ENCODE measurements at regions not wholly inside any gene's neighbourhood (a gene's known extent, or its start where the extent isn't known, plus 50 kb on each side); places are given as distances from the start of the nearest gene placed in this dataset.

GRCh38 chr10:63917363-63917762, 396.2 kb downstream of the REEP3 start:
- H3K27ac ChIP-seq (ENCODE audit: low read length, poor library complexity, severe bottlenecking) = no peak overlapping the region
- no peak overlapping the region for H4K8ac ChIP-seq (ENCODE audit: low read length)
- no peak overlapping the region for H2AK5ac ChIP-seq (ENCODE audit: low read length, severe bottlenecking)
- no peaks in the 10 kb centered on the region for H3K79me1 ChIP-seq (replicated peaks; ENCODE audit: low read length, poor library complexity, severe bottlenecking)
- no peak overlapping the region for H3K14ac ChIP-seq (ENCODE audit: low read length in 2 of 2)
- no peak overlapping the region for H2BK15ac ChIP-seq (ENCODE audit: low read depth, poor library complexity, severe bottlenecking)
- H2BK12ac ChIP-seq (ENCODE audit: low read length in 2 of 2) = no peak overlapping the region
- H2BK5ac ChIP-seq (ENCODE audit: low read depth, low read length, poor library complexity, severe bottlenecking) = no peak overlapping the region
- H3K23ac ChIP-seq (ENCODE audit: low read length in 2 of 2) = no peak overlapping the region
- H3K36me3 ChIP-seq (ENCODE audit: control insufficient read depth in 1 of 2, insufficient read depth in 2 of 2, low read depth in 1 of 2, low read length in 2 of 2) = no peaks in the 10 kb centered on the region
- H3K4me2 ChIP-seq (ENCODE audit: low read length, poor library complexity, severe bottlenecking) = no peak overlapping the region
- WGBS = 5% methylated on average over 1 of the region's 1 CpG
- no peak overlapping the region for H4K91ac ChIP-seq (ENCODE audit: low read length)
- no peak overlapping the region for H3K9ac ChIP-seq (ENCODE audit: low read length)
- H2AFZ ChIP-seq (ENCODE audit: low read depth, low read length) = no peak overlapping the region
- no peaks in the 10 kb centered on the region for H3K4me1 ChIP-seq (ENCODE audit: control insufficient read depth, insufficient read depth, low read depth, low read length)
- H2BK120ac ChIP-seq (ENCODE audit: low read depth, low read length) = no peak overlapping the region
- no peak overlapping the region for H3K4me3 ChIP-seq (ENCODE audit: insufficient read depth in 1 of 2, low read depth in 1 of 2, low read length in 2 of 2)
- peaks cover 9 to 10% of the 10 kb centered on the region in 2 experiments for H3K27me3 ChIP-seq (ENCODE audit: control insufficient read depth in 1 of 2, insufficient read depth in 1 of 2, low read length in 2 of 2)
- no peak overlapping the region for H3K4ac ChIP-seq (ENCODE audit: low read depth in 1 of 2, low read length in 2 of 2)
- no peak overlapping the region for H3K18ac ChIP-seq (ENCODE audit: low read depth in 1 of 2, low read length in 2 of 2)
- no peaks in the 10 kb centered on the region for H3K9me3 ChIP-seq (ENCODE audit: control insufficient read depth, low read length)
- DNase-seq = no peak

DNA sequence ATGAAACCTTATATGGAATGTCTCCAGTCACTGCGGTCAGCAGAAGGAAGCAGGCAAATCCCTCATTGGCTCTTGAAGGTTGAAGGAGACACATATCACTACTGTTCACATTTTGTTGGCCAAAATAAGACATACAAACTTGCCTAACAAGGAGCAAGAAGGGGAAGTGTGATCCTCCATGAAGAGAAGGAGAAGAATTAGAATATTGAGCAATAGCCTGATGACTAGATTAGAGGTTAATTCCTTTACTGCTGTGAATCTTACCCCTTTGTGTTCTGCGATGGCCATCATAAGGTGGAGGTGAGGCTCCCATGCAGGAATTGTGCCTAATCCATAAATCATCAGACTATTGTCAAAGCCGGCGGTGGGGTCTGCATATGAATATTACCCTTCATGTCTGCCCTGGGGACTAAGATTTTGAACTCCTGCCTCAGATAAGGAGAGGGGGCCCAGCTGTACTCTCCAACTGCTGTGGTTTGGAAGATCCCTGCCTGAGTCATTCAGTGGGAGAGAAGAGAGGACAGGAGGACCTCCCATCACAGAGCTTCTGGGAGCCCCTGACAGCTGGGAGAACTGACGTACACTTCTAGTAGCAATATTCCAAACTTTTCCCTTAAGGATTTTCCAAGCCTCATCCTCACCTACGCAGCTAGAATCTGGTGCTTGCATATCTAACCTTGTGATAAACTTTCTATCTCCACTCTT, 398.5 kb downstream of the REEP3 start:
- Histone ChIP-seq H3K4ac (ENCODE audit: low read depth in 1 of 2, low read length in 2 of 2) (no peak overlapping the region), H2AK5ac (ENCODE audit: low read length, severe bottlenecking) (no peak overlapping the region), H3K27ac (ENCODE audit: low read length, poor library complexity, severe bottlenecking) (no peak overlapping the region), H3K9me3 (ENCODE audit: control insufficient read depth, low read length) (no peaks in the 10 kb centered on the region), H2BK12ac (ENCODE audit: low read length in 2 of 2) (no peak overlapping the region), H3K36me3 (ENCODE audit: control insufficient read depth in 1 of 2, insufficient read depth in 2 of 2, low read depth in 1 of 2, low read length in 2 of 2) (no peaks in the 10 kb centered on the region), H3K4me2 (ENCODE audit: low read length, poor library complexity, severe bottlenecking) (no peak overlapping the region), H4K91ac (ENCODE audit: low read length) (no peak overlapping the region), H2AFZ (ENCODE audit: low read depth, low read length) (no peak overlapping the region), H3K27me3 (ENCODE audit: control insufficient read depth in 1 of 2, insufficient read depth in 1 of 2, low read length in 2 of 2) (peaks cover 5 to 10% of the 10 kb centered on the region in 2 experiments), H3K4me3 (ENCODE audit: insufficient read depth in 1 of 2, low read depth in 1 of 2, low read length in 2 of 2) (no peak overlapping the region), H3K18ac (ENCODE audit: low read depth in 1 of 2, low read length in 2 of 2) (no peak overlapping the region), H4K8ac (ENCODE audit: low read length) (no peak overlapping the region), H2BK120ac (ENCODE audit: low read depth, low read length) (no peak overlapping the region), H2BK15ac (ENCODE audit: low read depth, poor library complexity, severe bottlenecking) (no peak overlapping the region), H3K14ac (ENCODE audit: low read length in 2 of 2) (no peak overlapping the region), H2BK5ac (ENCODE audit: low read depth, low read length, poor library complexity, severe bottlenecking) (no peak overlapping the region), H3K4me1 (ENCODE audit: control insufficient read depth, insufficient read depth, low read depth, low read length) (no peaks in the 10 kb centered on the region), H3K9ac (ENCODE audit: low read length) (no peak overlapping the region), H3K23ac (ENCODE audit: low read length in 2 of 2) (no peak overlapping the region), H3K79me1 (replicated peaks; ENCODE audit: low read length, poor library complexity, severe bottlenecking) (no peaks in the 10 kb centered on the region)
- no peak for DNase-seq
- WGBS = 84% methylated on average over 6 of the region's 6 CpGs

GRCh38 chr10:63920926-63921325, 399.7 kb downstream of the REEP3 start:
- Histone ChIP-seq H4K8ac (ENCODE audit: low read length) (no peak overlapping the region), H3K27me3 (ENCODE audit: control insufficient read depth in 1 of 2, insufficient read depth in 1 of 2, low read length in 2 of 2) (peaks cover 5 to 8% of the 10 kb centered on the region in 2 experiments), H3K4me1 (ENCODE audit: control insufficient read depth, insufficient read depth, low read depth, low read length) (no peaks in the 10 kb centered on the region), H2AK5ac (ENCODE audit: low read length, severe bottlenecking) (no peak overlapping the region), H3K4me3 (ENCODE audit: insufficient read depth in 1 of 2, low read depth in 1 of 2, low read length in 2 of 2) (no peak overlapping the region), H3K36me3 (ENCODE audit: control insufficient read depth in 1 of 2, insufficient read depth in 2 of 2, low read depth in 1 of 2, low read length in 2 of 2) (no peaks in the 10 kb centered on the region), H3K79me1 (replicated peaks; ENCODE audit: low read length, poor library complexity, severe bottlenecking) (no peaks in the 10 kb centered on the region), H3K23ac (ENCODE audit: low read length in 2 of 2) (no peak overlapping the region), H3K9me3 (ENCODE audit: control insufficient read depth, low read length) (no peaks in the 10 kb centered on the region), H3K4ac (ENCODE audit: low read depth in 1 of 2, low read length in 2 of 2) (no peak overlapping the region), H3K14ac (ENCODE audit: low read length in 2 of 2) (no peak overlapping the region), H2BK15ac (ENCODE audit: low read depth, poor library complexity, severe bottlenecking) (no peak overlapping the region), H3K27ac (ENCODE audit: low read length, poor library complexity, severe bottlenecking) (no peak overlapping the region), H3K9ac (ENCODE audit: low read length) (no peak overlapping the region), H3K4me2 (ENCODE audit: low read length, poor library complexity, severe bottlenecking) (no peak overlapping the region), H3K18ac (ENCODE audit: low read depth in 1 of 2, low read length in 2 of 2) (no peak overlapping the region), H4K91ac (ENCODE audit: low read length) (no peak overlapping the region), H2BK12ac (ENCODE audit: low read length in 2 of 2) (no peak overlapping the region), H2BK5ac (ENCODE audit: low read depth, low read length, poor library complexity, severe bottlenecking) (no peak overlapping the region), H2AFZ (ENCODE audit: low read depth, low read length) (no peak overlapping the region), H2BK120ac (ENCODE audit: low read depth, low read length) (no peak overlapping the region)
- no peak for DNase-seq
- WGBS = 71% methylated on average over 1 of the region's 2 CpGs

GRCh38 chr10:63921908-63922467, 400.8 kb downstream of the REEP3 start:
- Histone ChIP-seq H2BK15ac (ENCODE audit: low read depth, poor library complexity, severe bottlenecking) (no peak overlapping the region), H3K4me2 (ENCODE audit: low read length, poor library complexity, severe bottlenecking) (no peak overlapping the region), H3K4me3 (ENCODE audit: insufficient read depth in 1 of 2, low read depth in 1 of 2, low read length in 2 of 2) (no peak overlapping the region), H2BK12ac (ENCODE audit: low read length in 2 of 2) (no peak overlapping the region), H3K79me1 (replicated peaks; ENCODE audit: low read length, poor library complexity, severe bottlenecking) (no peaks in the 10 kb centered on the region), H2BK120ac (ENCODE audit: low read depth, low read length) (no peak overlapping the region), H3K14ac (ENCODE audit: low read length in 2 of 2) (no peak overlapping the region), H4K91ac (ENCODE audit: low read length) (no peak overlapping the region), H3K9ac (ENCODE audit: low read length) (no peak overlapping the region), H3K18ac (ENCODE audit: low read depth in 1 of 2, low read length in 2 of 2) (no peak overlapping the region), H3K27me3 (ENCODE audit: control insufficient read depth in 1 of 2, insufficient read depth in 1 of 2, low read length in 2 of 2) (peaks cover 5 to 6% of the 10 kb centered on the region in 2 experiments), H2AFZ (ENCODE audit: low read depth, low read length) (no peak overlapping the region), H3K4ac (ENCODE audit: low read depth in 1 of 2, low read length in 2 of 2) (no peak overlapping the region), H3K9me3 (ENCODE audit: control insufficient read depth, low read length) (no peaks in the 10 kb centered on the region), H2AK5ac (ENCODE audit: low read length, severe bottlenecking) (no peak overlapping the region), H3K27ac (ENCODE audit: low read length, poor library complexity, severe bottlenecking) (no peak overlapping the region), H3K36me3 (ENCODE audit: control insufficient read depth in 1 of 2, insufficient read depth in 2 of 2, low read depth in 1 of 2, low read length in 2 of 2) (no peaks in the 10 kb centered on the region), H3K4me1 (ENCODE audit: control insufficient read depth, insufficient read depth, low read depth, low read length) (no peaks in the 10 kb centered on the region), H4K8ac (ENCODE audit: low read length) (no peak overlapping the region), H2BK5ac (ENCODE audit: low read depth, low read length, poor library complexity, severe bottlenecking) (no peak overlapping the region), H3K23ac (ENCODE audit: low read length in 2 of 2) (no peak overlapping the region)
- WGBS = 59% methylated on average over 3 of the region's 4 CpGs
- no peak for DNase-seq

All from mesenchymal stem cell (in vitro differentiated cells and primary cell).